ENCODE measurements at regions not wholly inside any gene's neighbourhood (a gene's known extent, or its start where the extent isn't known, plus 50 kb on each side); places are given as distances from the start of the nearest gene placed in this dataset.
"Not testable (repeated sequence)": the region's sequence is repeated elsewhere in the genome, so short reads cannot be mapped to it uniquely, and the experiment has no call there.

- no peak for DNase-seq (ENCODE audit: low read depth)
Observed at GRCh38 chr7:138374119-138374693, 85.9 kb upstream of the TRIM24 start.

GRCh38 chr7:138377306-138377705 lies 82.8 kb upstream of the TRIM24 start:
- no peak for DNase-seq (ENCODE audit: low read depth)

GRCh38 chr7:138378741-138379559 lies 81.1 kb upstream of the TRIM24 start:
- no peak for DNase-seq (ENCODE audit: low read depth)

GRCh38 chr7:138382862-138383565 lies 77.0 kb upstream of the TRIM24 start:
- DNase-seq (ENCODE audit: low read depth): no peak

GRCh38 chr7:138386821-138387220 lies 73.2 kb upstream of the TRIM24 start:
- DNase-seq (ENCODE audit: low read depth): no peak

GRCh38 chr7:138387755-138388475 lies 72.1 kb upstream of the TRIM24 start:
- DNase-seq (ENCODE audit: low read depth): no peak

GRCh38 chr7:138388673-138389491 lies 71.2 kb upstream of the TRIM24 start:
- DNase-seq (ENCODE audit: low read depth): peak; percentile 8

GRCh38 chr7:138395763-138396162 lies 64.3 kb upstream of the TRIM24 start:
- no peak for DNase-seq (ENCODE audit: low read depth)

GRCh38 chr7:138396251-138397070 lies 63.6 kb upstream of the TRIM24 start:
- no peak for DNase-seq (ENCODE audit: low read depth)

GRCh38 chr7:138397071-138397433 lies 63.0 kb upstream of the TRIM24 start:
- not testable (repeated sequence) for DNase-seq (ENCODE audit: low read depth)

- no peak for DNase-seq (ENCODE audit: low read depth)
Observed at GRCh38 chr7:138398857-138399256, 61.2 kb upstream of the TRIM24 start.

GRCh38 chr7:138400400-138400886 lies 59.6 kb upstream of the TRIM24 start:
- DNase-seq (ENCODE audit: low read depth): no peak

GRCh38 chr7:138402749-138403148 lies 57.3 kb upstream of the TRIM24 start:
- DNase-seq (ENCODE audit: low read depth): no peak

- no peak for DNase-seq (ENCODE audit: low read depth)
Observed at GRCh38 chr7:138405496-138405895, 54.6 kb upstream of the TRIM24 start.

- no peak for DNase-seq (ENCODE audit: low read depth)
Observed at GRCh38 chr7:138407792-138408191, 52.3 kb upstream of the TRIM24 start.
